Stimulated activated naive CD8-positive, alpha-beta T cell treated with anti-CD3 and anti-CD28 coated beads, Interleukin-15, amount 100 ng/mL, for 72 hours (primary cell): ENCODE measurements at regions not wholly inside any gene's neighbourhood (a gene's known extent, or its start where the extent isn't known, plus 50 kb on each side); places are given as distances from the start of the nearest gene placed in this dataset.
"Not testable (repeated sequence)": the region's sequence is repeated elsewhere in the genome, so short reads cannot be mapped to it uniquely, and the experiment has no call there.

ENCODE experiments used
- ATAC-seq: fragments of 150-1000 bp; cut with Tn5 transposase; 2 replicates; pipeline ENCODE4 v1.10.0; 2021; ENCODE audit warnings: mild to moderate bottlenecking, moderate library complexity
- DNase-seq, 2 donors: peaks; one replicate each; pipeline ENCODE4 v3.0.0; 2021 to 2022
- H3K27ac Mint-ChIP-seq, 2 donors: one replicate each; pipeline ENCODE4 v1.8.0; 2022; ENCODE audit warnings: mild to moderate bottlenecking in 2 of 2, mixed read lengths in 2 of 2, moderate library complexity in 2 of 2
- H3K27me3 Mint-ChIP-seq: one replicate; pipeline ENCODE4 v1.8.0; 2022; ENCODE audit warnings: mixed read lengths
- H3K4me1 Mint-ChIP-seq: one replicate; pipeline ENCODE4 v1.8.0; 2022; ENCODE audit warnings: mild to moderate bottlenecking, mixed read lengths
- H3K4me3 Mint-ChIP-seq, 2 donors: one replicate each; pipeline ENCODE4 v1.8.0; 2022; ENCODE audit warnings: mild to moderate bottlenecking in 2 of 2, mixed read lengths in 2 of 2, moderate library complexity in 1 of 2
- H3K9me3 Mint-ChIP-seq, 2 donors: one replicate each; pipeline ENCODE4 v1.8.0; 2022; ENCODE audit warnings: mixed read lengths in 2 of 2

GRCh38 chr13:107649079-107649478 lies 566.3 kb downstream of the LIG4 start:
- Mint-ChIP-seq H3K4me1 (no peaks in the 10 kb centered on the region), H3K27ac (no peak overlapping the region), H3K4me3 (no peak overlapping the region), H3K27me3 (peaks cover 8% of the 10 kb centered on the region), H3K9me3 (no peaks in the 10 kb centered on the region)
- no peak for ATAC-seq
- no peak for DNase-seq

GRCh38 chr13:107644136-107644535 lies 571.2 kb downstream of the LIG4 start:
- no peak overlapping the region for H3K27ac Mint-ChIP-seq
- no peak for DNase-seq
- no peak overlapping the region for H3K4me3 Mint-ChIP-seq
- H3K27me3 Mint-ChIP-seq: no peaks in the 10 kb centered on the region
- no peak for ATAC-seq
- H3K9me3 Mint-ChIP-seq: no peaks in the 10 kb centered on the region
- H3K4me1 Mint-ChIP-seq: no peaks in the 10 kb centered on the region

- no peak for DNase-seq
- H3K9me3 Mint-ChIP-seq: no peaks in the 10 kb centered on the region
- no peak overlapping the region for H3K27ac Mint-ChIP-seq
- H3K27me3 Mint-ChIP-seq: no peaks in the 10 kb centered on the region
- H3K4me1 Mint-ChIP-seq: no peaks in the 10 kb centered on the region
- no peak overlapping the region for H3K4me3 Mint-ChIP-seq
- ATAC-seq: no peak
Observed at GRCh38 chr13:107643615-107644014, 571.7 kb downstream of the LIG4 start.

GRCh38 chr13:107642831-107643230 lies 572.5 kb downstream of the LIG4 start:
- Mint-ChIP-seq H3K4me3 (no peak overlapping the region), H3K9me3 (no peaks in the 10 kb centered on the region), H3K27me3 (no peaks in the 10 kb centered on the region), H3K4me1 (no peaks in the 10 kb centered on the region), H3K27ac (no peak overlapping the region)
- DNase-seq (no peak), ATAC-seq (no peak)

GRCh38 chr13:107641574-107641973 lies 573.8 kb downstream of the LIG4 start:
- ATAC-seq (no peak), DNase-seq (no peak)
- no peak overlapping the region for H3K4me3 Mint-ChIP-seq
- no peak overlapping the region for H3K27ac Mint-ChIP-seq
- H3K4me1 Mint-ChIP-seq: no peaks in the 10 kb centered on the region
- H3K27me3 Mint-ChIP-seq: no peaks in the 10 kb centered on the region
- H3K9me3 Mint-ChIP-seq: no peaks in the 10 kb centered on the region

- Mint-ChIP-seq H3K9me3 (peaks cover 0 to 7% of the 10 kb centered on the region in 2 donors), H3K27me3 (no peaks in the 10 kb centered on the region), H3K27ac (no peak overlapping the region), H3K4me3 (no peak overlapping the region), H3K4me1 (no peaks in the 10 kb centered on the region)
- no peak for ATAC-seq
- DNase-seq: no peak
Observed at GRCh38 chr13:107625648-107626047, 589.7 kb downstream of the LIG4 start.

GRCh38 chr13:107617527-107617926 lies 597.8 kb downstream of the LIG4 start:
- no peak overlapping the region for H3K27ac Mint-ChIP-seq
- H3K9me3 Mint-ChIP-seq: peaks cover 5 to 7% of the 10 kb centered on the region in 2 donors
- H3K4me1 Mint-ChIP-seq: no peaks in the 10 kb centered on the region
- no peak for DNase-seq
- no peaks in the 10 kb centered on the region for H3K27me3 Mint-ChIP-seq
- H3K4me3 Mint-ChIP-seq: no peak overlapping the region
- no peak for ATAC-seq

GRCh38 chr13:107612376-107612775 lies 603.0 kb downstream of the LIG4 start:
- H3K4me3 Mint-ChIP-seq: no peak overlapping the region
- H3K27ac Mint-ChIP-seq: no peak overlapping the region
- no peaks in the 10 kb centered on the region for H3K27me3 Mint-ChIP-seq
- no peaks in the 10 kb centered on the region for H3K4me1 Mint-ChIP-seq
- ATAC-seq (no peak), DNase-seq (no peak)
- H3K9me3 Mint-ChIP-seq: peaks cover 13 to 14% of the 10 kb centered on the region in 2 donors

- H3K4me1 Mint-ChIP-seq: no peaks in the 10 kb centered on the region
- peaks cover 13 to 14% of the 10 kb centered on the region in 2 donors for H3K9me3 Mint-ChIP-seq
- no peak overlapping the region for H3K27ac Mint-ChIP-seq
- H3K4me3 Mint-ChIP-seq: no peak overlapping the region
- ATAC-seq: no peak
- H3K27me3 Mint-ChIP-seq: no peaks in the 10 kb centered on the region
- no peak for DNase-seq
Observed at GRCh38 chr13:107608736-107609135, 606.6 kb downstream of the LIG4 start.

- no peaks in the 10 kb centered on the region for H3K9me3 Mint-ChIP-seq
- DNase-seq (no peak), ATAC-seq (no peak)
- H3K27me3 Mint-ChIP-seq: no peaks in the 10 kb centered on the region
- no peak overlapping the region for H3K27ac Mint-ChIP-seq
- H3K4me3 Mint-ChIP-seq: no peak overlapping the region
- H3K4me1 Mint-ChIP-seq: no peaks in the 10 kb centered on the region
Observed at GRCh38 chr13:107600971-107601370, 614.4 kb downstream of the LIG4 start.

GRCh38 chr13:107596306-107596705 lies 619.0 kb downstream of the LIG4 start:
- not testable (repeated sequence) for H3K27me3 Mint-ChIP-seq, H3K4me3 Mint-ChIP-seq, H3K27ac Mint-ChIP-seq, H3K9me3 Mint-ChIP-seq, H3K4me1 Mint-ChIP-seq, ATAC-seq, DNase-seq

- ATAC-seq: no peak
- H3K9me3 Mint-ChIP-seq: no peaks in the 10 kb centered on the region
Observed at GRCh38 chr13:107590556-107590955, 624.8 kb downstream of the LIG4 start.

GRCh38 chr13:107587681-107588080 lies 627.7 kb downstream of the LIG4 start:
- Mint-ChIP-seq H3K4me1 (no peaks in the 10 kb centered on the region), H3K9me3 (no peaks in the 10 kb centered on the region), H3K27me3 (no peaks in the 10 kb centered on the region), H3K4me3 (no peak overlapping the region), H3K27ac (no peak overlapping the region)
- no peak for DNase-seq
- no peak for ATAC-seq

More at GRCh38 chr13:107590556-107590955, 624.8 kb downstream of the LIG4 start:
- Mint-ChIP-seq H3K27ac (no peak overlapping the region), H3K27me3 (no peaks in the 10 kb centered on the region), H3K4me3 (no peak overlapping the region), H3K4me1 (no peaks in the 10 kb centered on the region)
- no peak for DNase-seq

GRCh38 chr13:107586216-107586615 lies 629.1 kb downstream of the LIG4 start:
- Mint-ChIP-seq H3K4me1 (no peaks in the 10 kb centered on the region), H3K27ac (no peak overlapping the region), H3K4me3 (no peak overlapping the region), H3K9me3 (no peaks in the 10 kb centered on the region), H3K27me3 (no peaks in the 10 kb centered on the region)
- no peak for ATAC-seq
- no peak for DNase-seq

- peaks cover 2 to 4% of the 10 kb centered on the region in 2 donors for H3K9me3 Mint-ChIP-seq
- no peak overlapping the region for H3K4me3 Mint-ChIP-seq
- H3K4me1 Mint-ChIP-seq: no peaks in the 10 kb centered on the region
- DNase-seq (no peak), ATAC-seq (no peak)
- H3K27me3 Mint-ChIP-seq: no peaks in the 10 kb centered on the region
- no peak overlapping the region for H3K27ac Mint-ChIP-seq
Observed at GRCh38 chr13:107585469-107586180, 629.7 kb downstream of the LIG4 start.

- Mint-ChIP-seq H3K4me1 (no peaks in the 10 kb centered on the region), H3K27me3 (no peaks in the 10 kb centered on the region), H3K4me3 (no peak overlapping the region), H3K9me3 (peaks cover 14 to 19% of the 10 kb centered on the region in 2 donors), H3K27ac (no peak overlapping the region)
- ATAC-seq (no peak), DNase-seq (no peak)
Observed at GRCh38 chr13:107582171-107582570, 633.2 kb downstream of the LIG4 start.
